ENCODE measurements at regions not wholly inside any gene's neighbourhood (a gene's known extent, or its start where the extent isn't known, plus 50 kb on each side); places are given as distances from the start of the nearest gene placed in this dataset.

DNA sequence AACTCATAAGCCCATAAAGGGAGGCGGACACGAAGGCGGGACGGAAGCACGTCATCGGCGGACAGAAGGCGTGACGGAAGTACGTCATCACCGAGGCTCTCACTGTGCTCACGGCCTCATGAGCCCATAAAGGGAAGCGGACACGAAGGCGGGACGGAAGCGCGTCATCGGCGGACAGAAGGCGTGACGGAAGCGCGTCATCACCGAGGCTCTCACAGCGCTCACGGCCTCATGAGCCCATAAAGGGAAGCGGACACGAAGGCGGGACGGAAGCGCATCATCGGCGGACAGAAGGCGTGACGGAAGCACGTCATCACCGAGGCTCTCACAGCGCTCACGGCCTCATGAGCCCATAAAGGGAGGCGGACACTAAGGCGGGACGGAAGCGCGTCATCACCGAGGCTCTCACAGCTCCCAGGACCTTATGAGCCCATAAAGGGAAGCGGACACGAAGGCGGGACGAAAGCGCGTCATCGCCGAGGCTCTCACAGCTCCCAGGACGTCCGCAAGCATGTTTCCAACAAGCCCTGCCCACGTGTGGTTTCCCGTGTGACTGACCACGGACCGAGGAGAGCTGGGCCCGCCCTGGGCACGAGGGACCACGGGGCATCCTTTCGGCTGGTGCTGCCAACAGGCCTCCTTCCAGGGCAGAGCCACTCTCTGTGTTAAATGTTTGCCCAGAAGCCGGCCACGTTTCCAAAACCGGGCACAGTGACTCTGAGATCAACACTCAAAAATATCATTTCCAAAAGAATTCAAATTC is 182.7 kb upstream of the SALL3 start:
- Histone ChIP-seq H4K20me1 (ENCODE audit: control insufficient read depth, extremely low read depth, insufficient read depth, low read length) (no peaks in the 10 kb centered on the region), H3K79me2 (ENCODE audit: control insufficient read depth, insufficient read depth, low read length) (no peaks in the 10 kb centered on the region), H3K27ac (ENCODE audit: insufficient read depth, low read length) (no peak overlapping the region), H3K27me3 (ENCODE audit: control insufficient read depth, insufficient read depth, low read length) (no peaks in the 10 kb centered on the region), H3K4me2 (ENCODE audit: extremely low read depth, insufficient read depth, low read length) (no peak overlapping the region), H3K9me3 (ENCODE audit: control insufficient read depth, insufficient read depth, low read depth, low read length) (no peaks in the 10 kb centered on the region), H3K36me3 (ENCODE audit: control insufficient read depth, insufficient read depth, low read length) (no peaks in the 10 kb centered on the region), H3K4me1 (ENCODE audit: control insufficient read depth, extremely low read depth, insufficient read depth, low read length) (no peaks in the 10 kb centered on the region), H2AFZ (ENCODE audit: low read length) (no peak overlapping the region), H3K9ac (ENCODE audit: insufficient read depth, low read length) (no peak overlapping the region), H3K4me3 (replicated peaks in 1 of 4; ENCODE audit: control extremely low read depth in 1 of 4, insufficient read depth in 1 of 4, low read depth in 3 of 4, low read length in 4 of 4) (no peak overlapping the region)
- no peak for DNase-seq (ENCODE audit: low read depth in 2 of 2)
- TF ChIP-seq EZH2 (IDR thresholded peaks at IDR 0.05; ENCODE audit: low read length, missing control alignments): no peak
- TF ChIP-seq, protein P1, sequence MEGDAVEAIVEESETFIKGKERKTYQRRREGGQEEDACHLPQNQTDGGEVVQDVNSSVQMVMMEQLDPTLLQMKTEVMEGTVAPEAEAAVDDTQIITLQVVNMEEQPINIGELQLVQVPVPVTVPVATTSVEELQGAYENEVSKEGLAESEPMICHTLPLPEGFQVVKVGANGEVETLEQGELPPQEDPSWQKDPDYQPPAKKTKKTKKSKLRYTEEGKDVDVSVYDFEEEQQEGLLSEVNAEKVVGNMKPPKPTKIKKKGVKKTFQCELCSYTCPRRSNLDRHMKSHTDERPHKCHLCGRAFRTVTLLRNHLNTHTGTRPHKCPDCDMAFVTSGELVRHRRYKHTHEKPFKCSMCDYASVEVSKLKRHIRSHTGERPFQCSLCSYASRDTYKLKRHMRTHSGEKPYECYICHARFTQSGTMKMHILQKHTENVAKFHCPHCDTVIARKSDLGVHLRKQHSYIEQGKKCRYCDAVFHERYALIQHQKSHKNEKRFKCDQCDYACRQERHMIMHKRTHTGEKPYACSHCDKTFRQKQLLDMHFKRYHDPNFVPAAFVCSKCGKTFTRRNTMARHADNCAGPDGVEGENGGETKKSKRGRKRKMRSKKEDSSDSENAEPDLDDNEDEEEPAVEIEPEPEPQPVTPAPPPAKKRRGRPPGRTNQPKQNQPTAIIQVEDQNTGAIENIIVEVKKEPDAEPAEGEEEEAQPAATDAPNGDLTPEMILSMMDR (conservative IDR thresholded peaks at IDR 0.05 in 1 of 2, IDR thresholded peaks at IDR 0.05 in 1 of 2; ENCODE audit: low read depth in 1 of 2, low read length in 2 of 2): no peak

DNA sequence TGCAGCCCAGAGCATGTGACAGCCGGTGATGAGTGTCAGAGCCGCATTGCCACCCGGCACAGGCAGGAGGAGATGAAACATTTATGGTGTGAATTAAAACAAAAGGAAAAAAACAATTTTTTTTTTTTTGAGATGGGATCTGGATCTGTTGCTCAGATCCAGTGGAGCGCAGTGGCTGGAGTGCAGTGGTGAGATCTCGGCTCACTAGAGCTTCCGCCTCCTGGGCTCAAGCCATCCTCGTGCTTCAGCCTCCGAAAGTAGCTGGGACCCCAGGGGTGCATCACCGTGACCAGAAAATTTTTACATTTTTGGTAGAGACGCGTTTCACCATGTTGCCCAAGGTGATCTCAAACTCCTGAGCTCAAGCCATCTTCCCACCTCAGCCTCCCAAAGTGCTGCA is 182.1 kb upstream of the SALL3 start:
- no peaks in the 10 kb centered on the region for H4K20me1 ChIP-seq (ENCODE audit: control insufficient read depth, extremely low read depth, insufficient read depth, low read length)
- no peak overlapping the region for H3K9ac ChIP-seq (ENCODE audit: insufficient read depth, low read length)
- H3K4me2 ChIP-seq (ENCODE audit: extremely low read depth, insufficient read depth, low read length): no peak overlapping the region
- no peak overlapping the region for H3K27ac ChIP-seq (ENCODE audit: insufficient read depth, low read length)
- H3K9me3 ChIP-seq (ENCODE audit: control insufficient read depth, insufficient read depth, low read depth, low read length): no peaks in the 10 kb centered on the region
- no peak for DNase-seq (ENCODE audit: low read depth in 2 of 2)
- no peaks in the 10 kb centered on the region for H3K27me3 ChIP-seq (ENCODE audit: control insufficient read depth, insufficient read depth, low read length)
- no peaks in the 10 kb centered on the region for H3K79me2 ChIP-seq (ENCODE audit: control insufficient read depth, insufficient read depth, low read length)
- no peak overlapping the region for H2AFZ ChIP-seq (ENCODE audit: low read length)
- H3K4me1 ChIP-seq (ENCODE audit: control insufficient read depth, extremely low read depth, insufficient read depth, low read length): no peaks in the 10 kb centered on the region
- no peak for TF ChIP-seq EZH2 (IDR thresholded peaks at IDR 0.05; ENCODE audit: low read length, missing control alignments)
- TF ChIP-seq, protein P1 (conservative IDR thresholded peaks at IDR 0.05 in 1 of 2, IDR thresholded peaks at IDR 0.05 in 1 of 2; ENCODE audit: low read depth in 1 of 2, low read length in 2 of 2): no peak
- no peaks in the 10 kb centered on the region for H3K36me3 ChIP-seq (ENCODE audit: control insufficient read depth, insufficient read depth, low read length)
- no peak overlapping the region for H3K4me3 ChIP-seq (replicated peaks in 1 of 4; ENCODE audit: control extremely low read depth in 1 of 4, insufficient read depth in 1 of 4, low read depth in 3 of 4, low read length in 4 of 4)

DNA sequence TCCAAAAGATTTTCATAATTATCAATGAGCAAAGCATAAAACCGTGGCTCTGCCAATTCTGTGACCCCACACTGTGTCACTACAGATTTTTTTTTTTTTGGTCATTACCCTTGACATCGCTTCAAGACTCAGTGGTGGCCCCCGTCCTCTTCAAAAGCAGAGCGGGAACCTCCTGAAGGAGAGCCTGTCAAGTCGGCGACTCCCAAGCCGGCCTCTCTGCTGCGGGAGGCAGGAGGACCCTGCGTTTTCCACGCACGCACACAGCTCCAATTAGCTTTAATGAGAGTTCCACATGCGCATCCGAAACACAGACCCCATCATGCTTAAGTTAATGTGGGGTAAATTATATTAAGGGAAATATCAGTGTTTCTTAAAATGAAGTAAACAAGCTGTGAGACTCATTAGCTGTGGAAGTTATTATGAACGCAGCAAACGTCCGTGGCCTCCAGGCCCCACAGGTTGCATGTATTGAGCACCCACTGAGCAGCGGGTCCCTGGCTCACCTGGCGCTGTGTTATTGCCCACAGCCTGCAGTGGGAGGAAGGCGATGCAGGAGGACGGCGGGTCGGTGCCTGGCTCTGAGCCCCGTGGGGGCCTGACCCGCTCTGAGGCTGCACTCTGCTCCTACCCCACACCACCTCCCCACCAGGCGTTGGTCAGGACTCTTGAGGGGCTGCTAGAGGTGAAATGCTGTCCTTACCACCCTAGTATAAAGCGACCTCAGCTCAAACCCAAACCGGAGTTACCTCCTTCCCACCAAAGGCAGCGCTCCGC is 181.0 kb upstream of the SALL3 start:
- no peaks in the 10 kb centered on the region for H3K9me3 ChIP-seq (ENCODE audit: control insufficient read depth, insufficient read depth, low read depth, low read length)
- no peak overlapping the region for H3K4me3 ChIP-seq (replicated peaks in 1 of 4; ENCODE audit: control extremely low read depth in 1 of 4, insufficient read depth in 1 of 4, low read depth in 3 of 4, low read length in 4 of 4)

More for the DNA sequence above, 181.0 kb upstream of the SALL3 start:
- Histone ChIP-seq H2AFZ (ENCODE audit: low read length) (no peak overlapping the region), H3K4me1 (ENCODE audit: control insufficient read depth, extremely low read depth, insufficient read depth, low read length) (no peaks in the 10 kb centered on the region), H3K79me2 (ENCODE audit: control insufficient read depth, insufficient read depth, low read length) (no peaks in the 10 kb centered on the region), H3K4me2 (ENCODE audit: extremely low read depth, insufficient read depth, low read length) (no peak overlapping the region), H4K20me1 (ENCODE audit: control insufficient read depth, extremely low read depth, insufficient read depth, low read length) (no peaks in the 10 kb centered on the region), H3K27me3 (ENCODE audit: control insufficient read depth, insufficient read depth, low read length) (no peaks in the 10 kb centered on the region), H3K9ac (ENCODE audit: insufficient read depth, low read length) (no peak overlapping the region), H3K36me3 (ENCODE audit: control insufficient read depth, insufficient read depth, low read length) (no peaks in the 10 kb centered on the region), H3K27ac (ENCODE audit: insufficient read depth, low read length) (no peak overlapping the region)
- TF ChIP-seq EZH2 (IDR thresholded peaks at IDR 0.05; ENCODE audit: low read length, missing control alignments): no peak
- no peak for DNase-seq (ENCODE audit: low read depth in 2 of 2)

Data from fibroblast of lung (primary cell).